Motor neuron (in vitro differentiated cells): ENCODE measurements at regions not wholly inside any gene's neighbourhood (a gene's known extent, or its start where the extent isn't known, plus 50 kb on each side); places are given as distances from the start of the nearest gene placed in this dataset.
"Not testable (repeated sequence)": the region's sequence is repeated elsewhere in the genome, so short reads cannot be mapped to it uniquely, and the experiment has no call there.

Source experiments
- ATAC-seq, 8 experiments: fragments of 200-7000 bp; cut with Tn5 transposase; replicated peaks in 6 of 8; 2 replicates each; pipeline ENCODE4 v1.8.0; 2021; ENCODE audit warnings: mild to moderate bottlenecking in 8 of 8, moderate library complexity in 8 of 8
- H3K27ac ChIP-seq, 2 donors: fragments of 250-450 bp; sonication (Bioruptor Pico); 2 replicates each; pipeline ENCODE4 v1.9.0; 2021; ENCODE audit warnings: antibody characterized with exemption in 2 of 2, mild to moderate bottlenecking in 2 of 2, moderate library complexity in 1 of 2
- H3K4me1 ChIP-seq, 2 donors: fragments of 250-450 bp; sonication (Bioruptor Pico); replicated peaks in 1 of 2; 2 replicates each; pipeline ENCODE4 v1.6.1; 2021; ENCODE audit warnings: antibody characterized with exemption in 2 of 2, mild to moderate bottlenecking in 2 of 2, moderate library complexity in 1 of 2
- H3K4me3 ChIP-seq, 5 donors: fragments of 250-450 bp; sonication (Bioruptor Pico); 2 replicates each; pipeline ENCODE4 v1.9.0; 2021; ENCODE audit warnings: antibody characterized with exemption in 5 of 5, mild to moderate bottlenecking in 5 of 5, moderate library complexity in 4 of 5
- WGBS, 10 experiments: fragments of 450-650 bp; shearing (Covaris generic); methylation state at CpG; one replicate each; pipeline ENCODE4 v1.0.0; 2022; 5-methylcytosine and 5-hydroxymethylcytosine counted together
- in situ Hi-C, 9 experiments: fragments of 400-800 bp; cut with MboI; loops; one replicate each; pipeline ENCODE4 v1.15.0; 2021; ENCODE audit warnings: low sequenced_read_pairs in 9 of 9, low pct_unique_long_range_greater_than_20kb in 2 of 9; ENCODE audit not compliant: unreplicated experiment in 9 of 9

- Histone ChIP-seq H3K4me3 (no peak overlapping the region), H3K27ac (no peak overlapping the region), H3K4me1 (no peaks in the 10 kb centered on the region)
- ATAC-seq, result no peak
- in situ Hi-C loops, result no loop called here
- 54 to 100% (median 79%) methylated on average over 1 to 4 of the region's 4 CpGs; no CpG with 5 or more reads in 6 of the 10 experiments for WGBS, 10 experiments
Measured at GRCh38 chrX:34493086-34493485, 164.0 kb downstream of the TMEM47 start.

- Histone ChIP-seq H3K27ac (no peak overlapping the region), H3K4me1 (no peaks in the 10 kb centered on the region), H3K4me3 (no peak overlapping the region)
- ATAC-seq, result peak in 1 of 8 experiments; percentile 36
- WGBS, 10 experiments, result 0 to 88% (median 59%) methylated on average over 1 to 2 of the region's 2 CpGs; no CpG with 5 or more reads in 6 of the 10 experiments
- in situ Hi-C loops, result no loop called here
Measured at GRCh38 chrX:34491126-34491525, 166.0 kb downstream of the TMEM47 start.

- ATAC-seq, result no peak
- Histone ChIP-seq H3K27ac (no peak overlapping the region), H3K4me3 (no peak overlapping the region), H3K4me1 (no peaks in the 10 kb centered on the region)
- in situ Hi-C loops, result no loop called here
Measured at GRCh38 chrX:34487364-34487763, 169.7 kb downstream of the TMEM47 start.

- 20 to 83% methylated on average over 1 to 2 of the region's 6 CpGs; no CpG with 5 or more reads in 8 of the 10 experiments for WGBS, 10 experiments
- in situ Hi-C loops, result no loop called here
- ATAC-seq, result no peak
- no peaks in the 10 kb centered on the region for H3K4me1 ChIP-seq
- H3K27ac ChIP-seq, result no peak overlapping the region
- H3K4me3 ChIP-seq, result no peak overlapping the region
Measured at GRCh38 chrX:34483980-34484379, 173.1 kb downstream of the TMEM47 start.

- in situ Hi-C loops, result no loop called here
- no peaks in the 10 kb centered on the region for H3K4me1 ChIP-seq
- H3K4me3 ChIP-seq, result no peak overlapping the region
- WGBS, 10 experiments, result 60% methylated on average over 1 of the region's 1 CpG; no CpG with 5 or more reads in 9 of the 10 experiments
- no peak for ATAC-seq
- no peak overlapping the region for H3K27ac ChIP-seq
Measured at GRCh38 chrX:34470507-34470906, 186.6 kb downstream of the TMEM47 start.

GRCh38 chrX:34467437-34467836, 189.6 kb downstream of the TMEM47 start:
- H3K27ac ChIP-seq, result no peak overlapping the region
- H3K4me1 ChIP-seq, result no peaks in the 10 kb centered on the region
- no peak for ATAC-seq
- in situ Hi-C loops, result no loop called here
- no peak overlapping the region for H3K4me3 ChIP-seq
- 28 to 86% (median 61%) methylated on average over 1 to 3 of the region's 3 CpGs; no CpG with 5 or more reads in 4 of the 10 experiments for WGBS, 10 experiments

GRCh38 chrX:34463220-34463619, 193.9 kb downstream of the TMEM47 start:
- ATAC-seq, H3K4me3 ChIP-seq, H3K4me1 ChIP-seq, in situ Hi-C loops, H3K27ac ChIP-seq: not testable (repeated sequence)
- 75% methylated on average over 1 of the region's 1 CpG; no CpG with 5 or more reads in 9 of the 10 experiments for WGBS, 10 experiments

- H3K27ac ChIP-seq, H3K4me1 ChIP-seq, ATAC-seq, H3K4me3 ChIP-seq, in situ Hi-C loops: not testable (repeated sequence)
- 0 to 70% methylated on average over 1 to 2 of the region's 9 CpGs; no CpG with 5 or more reads in 8 of the 10 experiments for WGBS, 10 experiments
Measured at GRCh38 chrX:34457850-34458249, 199.2 kb downstream of the TMEM47 start.

GRCh38 chrX:34437586-34437985, 219.5 kb downstream of the TMEM47 start:
- ATAC-seq, result no peak
- Histone ChIP-seq H3K27ac (no peak overlapping the region), H3K4me1 (no peaks in the 10 kb centered on the region), H3K4me3 (no peak overlapping the region)
- in situ Hi-C loops, result no loop called here
- 0 to 28% (median 0%) methylated on average over 1 to 2 of the region's 6 CpGs; no CpG with 5 or more reads in 7 of the 10 experiments for WGBS, 10 experiments

GRCh38 chrX:34426334-34426733, 230.8 kb downstream of the TMEM47 start:
- Histone ChIP-seq H3K4me3 (no peak overlapping the region), H3K4me1 (no peaks in the 10 kb centered on the region), H3K27ac (no peak overlapping the region)
- in situ Hi-C loops, result no loop called here
- no peak for ATAC-seq

GRCh38 chrX:34406580-34406979, 250.5 kb downstream of the TMEM47 start:
- Histone ChIP-seq H3K4me1 (no peaks in the 10 kb centered on the region), H3K27ac (no peak overlapping the region), H3K4me3 (no peak overlapping the region)
- 29 to 100% (median 71%) methylated on average over 1 of the region's 1 CpG; no CpG with 5 or more reads in 6 of the 10 experiments for WGBS, 10 experiments
- in situ Hi-C loops, result no loop called here
- ATAC-seq, result no peak

- whole genome bisulfite sequencing, 10 experiments, result 0 to 49% methylated on average over 1 to 6 of the region's 7 CpGs; no CpG with 5 or more reads in 8 of the 10 experiments
- H3K4me1 ChIP-seq, result no peaks in the 10 kb centered on the region
Measured at GRCh38 chrX:34404386-34405070, 252.6 kb downstream of the TMEM47 start.

GRCh38 chrX:34401411-34401810, 255.7 kb downstream of the TMEM47 start:
- Histone ChIP-seq H3K4me1 (no peaks in the 10 kb centered on the region), H3K27ac (no peak overlapping the region), H3K4me3 (no peak overlapping the region)
- no peak for ATAC-seq
- 0 to 100% (median 14%) methylated on average over 1 of the region's 1 CpG; no CpG with 5 or more reads in 3 of the 10 experiments for WGBS, 10 experiments
- in situ Hi-C loops, result no loop called here

More at GRCh38 chrX:34404386-34405070, 252.6 kb downstream of the TMEM47 start:
- no peak for ATAC-seq
- in situ Hi-C loops, result no loop called here
- Histone ChIP-seq H3K4me3 (no peak overlapping the region), H3K27ac (no peak overlapping the region)

- H3K4me1 ChIP-seq, result no peaks in the 10 kb centered on the region
- H3K4me3 ChIP-seq, result no peak overlapping the region
- in situ Hi-C loops, result no loop called here
- no peak overlapping the region for H3K27ac ChIP-seq
- WGBS, 10 experiments, result 0 to 88% (median 27%) methylated on average over 1 to 2 of the region's 2 CpGs; no CpG with 5 or more reads in 6 of the 10 experiments
- ATAC-seq, result no peak
Measured at GRCh38 chrX:34382416-34382815, 250.3 kb upstream of the FAM47A start.
